ENCODE measurements at regions not wholly inside any gene's neighbourhood (a gene's known extent, or its start where the extent isn't known, plus 50 kb on each side); places are given as distances from the start of the nearest gene placed in this dataset.

- no peak for TF ChIP-seq TARDBP (IDR thresholded peaks at IDR 0.05)
- no peak for TF ChIP-seq ZNF133 (CRISPR knock-in tag; IDR thresholded peaks at IDR 0.05)
- no peak for TF ChIP-seq KAT8 (IDR thresholded peaks at IDR 0.05; ENCODE audit: low read depth)
- TF ChIP-seq ZNF121 (CRISPR knock-in tag; conservative IDR thresholded peaks at IDR 0.05): no peak
- no peak for TF ChIP-seq LCOR (CRISPR knock-in tag; IDR thresholded peaks at IDR 0.05)
- TF ChIP-seq SMAD4 (CRISPR knock-in tag; conservative IDR thresholded peaks at IDR 0.05): peak; percentile 30; the same call in 1 of the 2 replicates
- no peak for TF ChIP-seq ZC3H8 (IDR thresholded peaks at IDR 0.05)
- TF ChIP-seq PTTG1 (tag; IDR thresholded peaks at IDR 0.05; ENCODE audit: low read depth): no peak
- TF ChIP-seq NFIC (IDR thresholded peaks at IDR 0.05): peak; percentile 83
- TF ChIP-seq PML (IDR thresholded peaks at IDR 0.05; ENCODE audit: low read length): peak; percentile 44; the same call in 1 of the 2 replicates
- no peak for TF ChIP-seq XRCC5 (IDR thresholded peaks at IDR 0.05; ENCODE audit: low read depth, low read length)
- TF ChIP-seq TAF15 (IDR thresholded peaks at IDR 0.05; ENCODE audit: low read depth, low read length): no peak
- TF ChIP-seq, protein P1, sequence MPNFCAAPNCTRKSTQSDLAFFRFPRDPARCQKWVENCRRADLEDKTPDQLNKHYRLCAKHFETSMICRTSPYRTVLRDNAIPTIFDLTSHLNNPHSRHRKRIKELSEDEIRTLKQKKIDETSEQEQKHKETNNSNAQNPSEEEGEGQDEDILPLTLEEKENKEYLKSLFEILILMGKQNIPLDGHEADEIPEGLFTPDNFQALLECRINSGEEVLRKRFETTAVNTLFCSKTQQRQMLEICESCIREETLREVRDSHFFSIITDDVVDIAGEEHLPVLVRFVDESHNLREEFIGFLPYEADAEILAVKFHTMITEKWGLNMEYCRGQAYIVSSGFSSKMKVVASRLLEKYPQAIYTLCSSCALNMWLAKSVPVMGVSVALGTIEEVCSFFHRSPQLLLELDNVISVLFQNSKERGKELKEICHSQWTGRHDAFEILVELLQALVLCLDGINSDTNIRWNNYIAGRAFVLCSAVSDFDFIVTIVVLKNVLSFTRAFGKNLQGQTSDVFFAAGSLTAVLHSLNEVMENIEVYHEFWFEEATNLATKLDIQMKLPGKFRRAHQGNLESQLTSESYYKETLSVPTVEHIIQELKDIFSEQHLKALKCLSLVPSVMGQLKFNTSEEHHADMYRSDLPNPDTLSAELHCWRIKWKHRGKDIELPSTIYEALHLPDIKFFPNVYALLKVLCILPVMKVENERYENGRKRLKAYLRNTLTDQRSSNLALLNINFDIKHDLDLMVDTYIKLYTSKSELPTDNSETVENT (CRISPR knock-in tag; IDR thresholded peaks at IDR 0.05): no peak
- TF ChIP-seq, protein P2, sequence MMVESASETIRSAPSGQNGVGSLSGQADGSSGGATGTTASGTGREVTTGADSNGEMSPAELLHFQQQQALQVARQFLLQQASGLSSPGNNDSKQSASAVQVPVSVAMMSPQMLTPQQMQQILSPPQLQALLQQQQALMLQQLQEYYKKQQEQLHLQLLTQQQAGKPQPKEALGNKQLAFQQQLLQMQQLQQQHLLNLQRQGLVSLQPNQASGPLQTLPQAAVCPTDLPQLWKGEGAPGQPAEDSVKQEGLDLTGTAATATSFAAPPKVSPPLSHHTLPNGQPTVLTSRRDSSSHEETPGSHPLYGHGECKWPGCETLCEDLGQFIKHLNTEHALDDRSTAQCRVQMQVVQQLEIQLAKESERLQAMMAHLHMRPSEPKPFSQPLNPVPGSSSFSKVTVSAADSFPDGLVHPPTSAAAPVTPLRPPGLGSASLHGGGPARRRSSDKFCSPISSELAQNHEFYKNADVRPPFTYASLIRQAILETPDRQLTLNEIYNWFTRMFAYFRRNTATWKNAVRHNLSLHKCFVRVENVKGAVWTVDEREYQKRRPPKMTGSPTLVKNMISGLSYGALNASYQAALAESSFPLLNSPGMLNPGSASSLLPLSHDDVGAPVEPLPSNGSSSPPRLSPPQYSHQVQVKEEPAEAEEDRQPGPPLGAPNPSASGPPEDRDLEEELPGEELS (CRISPR knock-in tag; IDR thresholded peaks at IDR 0.05; ENCODE audit: borderline replicate concordance): no peak
- no peak for TF ChIP-seq RERE (CRISPR knock-in tag; IDR thresholded peaks at IDR 0.05; ENCODE audit: borderline replicate concordance)
- TF ChIP-seq PHF8 (IDR thresholded peaks at IDR 0.05; ENCODE audit: borderline replicate concordance, low read length): peak; percentile 41; the same call in 1 of the 2 replicates
- TF ChIP-seq MCM5 (IDR thresholded peaks at IDR 0.05; ENCODE audit: low read depth): no peak
- no peak for TF ChIP-seq ZNF561 (CRISPR knock-in tag; conservative IDR thresholded peaks at IDR 0.05)
- 0 out of 2 replicates have a peak, but pooled peaks have one; percentile 8 for TF ChIP-seq BHLHE40 (IDR thresholded peaks at IDR 0.05; ENCODE audit: low read length)
- no peak for TF ChIP-seq ZBTB2 (IDR thresholded peaks at IDR 0.05)
Observed at GRCh38 chr6:6890400-6890858, 217.3 kb upstream of the RREB1 start (continued).

All from K562 (cell line).